Stimulated activated CD4-positive, alpha-beta T cell treated with anti-CD3 and anti-CD28 coated beads, Interleukin-4, amount 100 ng/mL, for 24 hours (primary cell): ENCODE measurements at regions not wholly inside any gene's neighbourhood (a gene's known extent, or its start where the extent isn't known, plus 50 kb on each side); places are given as distances from the start of the nearest gene placed in this dataset.

Experiments
- DNase-seq: peaks from one replicate; pipeline ENCODE4 v3.0.0-alpha.2; 2020

GRCh38 chr11:45723397-45723796, 58.0 kb upstream of the CHST1 start:
- DNase-seq, result no peak

- DNase-seq, result no peak
Measured at GRCh38 chr11:45722144-45722543, 56.7 kb upstream of the CHST1 start.

GRCh38 chr11:45717526-45717925, 52.1 kb upstream of the CHST1 start:
- no peak for DNase-seq

GRCh38 chr11:45715418-45715817, 50.0 kb upstream of the CHST1 start:
- no peak for DNase-seq
